OCI-LY3 (cell line): ENCODE measurements at regions not wholly inside any gene's neighbourhood (a gene's known extent, or its start where the extent isn't known, plus 50 kb on each side); places are given as distances from the start of the nearest gene placed in this dataset.

Source experiments
- H2AFZ ChIP-seq: fragments of 200-600, 300-600 bp; shearing (Covaris generic); 2 replicates; pipeline ENCODE4 v1.6.0; 2014; ENCODE audit warnings: antibody characterized with exemption, low read depth, low read length
- H3K27ac ChIP-seq: fragments of 200-600, 300-600 bp; sonication (generic); 2 replicates; pipeline ENCODE4 v1.5.1; 2014; ENCODE audit warnings: mild to moderate bottlenecking, low read length, moderate library complexity, mixed read lengths
- H3K27me3 ChIP-seq: fragments of 200-600, 300-600 bp; sonication (generic); 2 replicates; pipeline ENCODE4 v1.6.1; 2014; ENCODE audit warnings: low read depth, low read length, mixed read lengths
- H3K36me3 ChIP-seq: fragments of 200-600, 300-600 bp; sonication (generic); replicated peaks from 2 replicates; pipeline ENCODE3; 2014; ENCODE audit warnings: low read depth, low read length, mixed read lengths
- H3K4me1 ChIP-seq: fragments of 300-600, 200-600 bp; sonication (generic); 2 replicates; pipeline ENCODE4 v1.6.1; 2014; ENCODE audit warnings: low read length, mixed read lengths
- H3K4me2 ChIP-seq: fragments of 200-600, 300-600 bp; sonication (generic); 2 replicates; pipeline ENCODE4 v1.6.1; 2014; ENCODE audit warnings: low read length, mixed read lengths
- H3K4me3 ChIP-seq: fragments of 300-600, 200-600 bp; sonication (generic); 2 replicates; pipeline ENCODE4 v1.5.1; 2014; ENCODE audit warnings: antibody characterized with exemption, mild to moderate bottlenecking, low read length, moderate library complexity
- H3K79me2 ChIP-seq: fragments of 300-600, 200-600 bp; shearing (Covaris generic); 2 replicates; pipeline ENCODE4 v1.6.1; 2014; ENCODE audit warnings: mild to moderate bottlenecking, low read length, mixed read lengths
- H3K9ac ChIP-seq: fragments of 300-600, 200-600 bp; shearing (Covaris generic); 2 replicates; pipeline ENCODE4 v1.6.0; 2014; ENCODE audit warnings: mild to moderate bottlenecking, low read length, moderate library complexity
- H3K9me3 ChIP-seq: fragments of 200-600, 300-600 bp; shearing (Covaris generic); 2 replicates; pipeline ENCODE4 v1.6.1; 2014; ENCODE audit warnings: low read length, mixed read lengths; ENCODE audit not compliant: insufficient read depth
- H4K20me1 ChIP-seq: fragments of 200-600, 300-600 bp; sonication (generic); 2 replicates; pipeline ENCODE4 v1.6.1; 2016; ENCODE audit warnings: low read length, mixed read lengths; ENCODE audit not compliant: insufficient read depth
- EZH2phosphoT487 ChIP-seq: fragments of 200-600 bp; shearing (Covaris generic); IDR thresholded peaks from 2 replicates; pipeline ENCODE4 v1.6.1; 2018; ENCODE audit warnings: antibody characterized with exemption, mixed run types, low read depth
- TF ChIP-seq, protein P1 (sequence below): fragments of 200-600, 300-600 bp; sonication (generic); IDR thresholded peaks from 2 replicates; pipeline ENCODE4 v1.5.1; 2014; ENCODE audit warnings: antibody characterized with exemption, low read length, low read depth

DNA sequence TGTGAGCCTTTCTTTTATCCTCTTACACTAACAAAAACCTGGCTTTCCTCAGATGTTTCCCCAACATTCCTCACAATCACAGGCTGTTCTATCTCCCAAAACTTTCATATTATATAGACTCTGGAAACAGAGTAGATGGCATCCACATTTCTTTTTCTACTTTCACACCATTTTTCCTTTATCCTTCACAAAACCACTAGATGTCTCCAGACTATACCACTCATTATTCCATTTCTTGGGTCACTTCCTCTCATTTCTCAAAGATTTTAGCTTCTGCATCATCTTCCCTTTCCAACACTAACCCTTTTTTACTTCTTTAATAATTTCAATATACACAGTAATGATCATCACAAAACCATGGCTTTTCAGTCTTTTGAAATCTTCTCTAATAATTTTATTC lies 286.0 kb upstream of the DEPDC1 start:
- Histone ChIP-seq H2AFZ (no peak overlapping the region), H3K79me2 (no peaks in the 10 kb centered on the region), H3K4me1 (no peaks in the 10 kb centered on the region), H3K27me3 (no peaks in the 10 kb centered on the region), H3K4me2 (no peak overlapping the region), H3K9ac (no peak overlapping the region), H3K4me3 (no peak overlapping the region), H4K20me1 (no peaks in the 10 kb centered on the region), H3K27ac (no peak overlapping the region), H3K36me3 (no peaks in the 10 kb centered on the region), H3K9me3 (no peaks in the 10 kb centered on the region)
- no peak for TF ChIP-seq EZH2phosphoT487
- TF ChIP-seq, protein P1, sequence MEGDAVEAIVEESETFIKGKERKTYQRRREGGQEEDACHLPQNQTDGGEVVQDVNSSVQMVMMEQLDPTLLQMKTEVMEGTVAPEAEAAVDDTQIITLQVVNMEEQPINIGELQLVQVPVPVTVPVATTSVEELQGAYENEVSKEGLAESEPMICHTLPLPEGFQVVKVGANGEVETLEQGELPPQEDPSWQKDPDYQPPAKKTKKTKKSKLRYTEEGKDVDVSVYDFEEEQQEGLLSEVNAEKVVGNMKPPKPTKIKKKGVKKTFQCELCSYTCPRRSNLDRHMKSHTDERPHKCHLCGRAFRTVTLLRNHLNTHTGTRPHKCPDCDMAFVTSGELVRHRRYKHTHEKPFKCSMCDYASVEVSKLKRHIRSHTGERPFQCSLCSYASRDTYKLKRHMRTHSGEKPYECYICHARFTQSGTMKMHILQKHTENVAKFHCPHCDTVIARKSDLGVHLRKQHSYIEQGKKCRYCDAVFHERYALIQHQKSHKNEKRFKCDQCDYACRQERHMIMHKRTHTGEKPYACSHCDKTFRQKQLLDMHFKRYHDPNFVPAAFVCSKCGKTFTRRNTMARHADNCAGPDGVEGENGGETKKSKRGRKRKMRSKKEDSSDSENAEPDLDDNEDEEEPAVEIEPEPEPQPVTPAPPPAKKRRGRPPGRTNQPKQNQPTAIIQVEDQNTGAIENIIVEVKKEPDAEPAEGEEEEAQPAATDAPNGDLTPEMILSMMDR: no peak

DNA sequence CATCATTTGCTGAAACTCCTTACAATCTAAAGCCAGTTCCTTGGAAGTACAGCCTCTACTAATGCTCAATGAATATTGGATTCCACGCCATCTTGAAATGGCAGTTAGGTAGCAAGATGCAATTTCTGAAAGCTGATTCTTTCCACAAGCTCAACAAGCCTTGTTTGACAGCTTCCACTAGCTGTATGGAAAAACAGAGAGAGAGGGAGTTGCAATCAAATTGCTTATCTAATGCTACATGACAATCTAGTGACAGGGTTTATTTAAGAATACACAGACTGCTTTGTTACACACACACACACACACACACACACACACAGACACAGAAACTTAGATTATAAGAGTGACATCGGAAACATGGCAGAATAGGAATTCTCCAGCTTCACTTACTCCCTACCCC lies 288.4 kb upstream of the DEPDC1 start:
- no peaks in the 10 kb centered on the region for H3K36me3 ChIP-seq
- H3K4me3 ChIP-seq: no peak overlapping the region
- H3K9me3 ChIP-seq: no peaks in the 10 kb centered on the region
- no peaks in the 10 kb centered on the region for H3K79me2 ChIP-seq
- no peaks in the 10 kb centered on the region for H3K4me1 ChIP-seq
- no peaks in the 10 kb centered on the region for H4K20me1 ChIP-seq
- no peak overlapping the region for H3K27ac ChIP-seq
- TF ChIP-seq, protein P1: no peak
- TF ChIP-seq EZH2phosphoT487: no peak
- no peaks in the 10 kb centered on the region for H3K27me3 ChIP-seq
- no peak overlapping the region for H3K4me2 ChIP-seq
- H3K9ac ChIP-seq: no peak overlapping the region
- H2AFZ ChIP-seq: no peak overlapping the region

GRCh38 chr1:68788762-68789161 lies 291.9 kb upstream of the DEPDC1 start:
- H3K9ac ChIP-seq: no peak overlapping the region
- H3K27me3 ChIP-seq: no peaks in the 10 kb centered on the region
- no peaks in the 10 kb centered on the region for H4K20me1 ChIP-seq
- H3K9me3 ChIP-seq: no peaks in the 10 kb centered on the region
- H2AFZ ChIP-seq: no peak overlapping the region
- no peaks in the 10 kb centered on the region; the same call in 1 of the 2 replicates for H3K4me1 ChIP-seq
- no peaks in the 10 kb centered on the region for H3K79me2 ChIP-seq
- TF ChIP-seq, protein P1: no peak
- TF ChIP-seq EZH2phosphoT487: no peak
- no peaks in the 10 kb centered on the region for H3K36me3 ChIP-seq
- H3K4me3 ChIP-seq: no peak overlapping the region
- H3K4me2 ChIP-seq: no peak overlapping the region
- no peak overlapping the region for H3K27ac ChIP-seq

DNA sequence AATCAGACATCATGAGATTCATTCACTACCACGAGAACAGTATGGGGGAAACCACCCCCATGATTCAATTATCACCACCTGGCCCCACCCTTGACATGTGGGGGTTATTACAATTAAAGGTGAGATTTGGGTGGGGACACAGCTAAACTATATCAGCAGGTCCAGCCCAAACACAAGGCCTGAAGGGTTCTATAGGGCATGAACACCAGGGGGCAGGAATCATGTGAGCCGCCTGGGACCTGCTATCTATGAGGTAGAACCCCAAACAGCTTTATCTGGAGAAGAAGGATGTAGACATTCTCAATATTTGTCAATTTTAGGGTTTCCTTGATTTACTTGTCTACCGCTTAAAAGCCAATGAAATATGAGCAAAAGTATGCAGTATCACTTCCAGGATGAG lies 294.9 kb upstream of the DEPDC1 start:
- Histone ChIP-seq H3K27me3 (no peaks in the 10 kb centered on the region), H3K79me2 (no peaks in the 10 kb centered on the region), H3K9ac (no peak overlapping the region), H3K9me3 (no peaks in the 10 kb centered on the region), H4K20me1 (no peaks in the 10 kb centered on the region), H3K27ac (no peak overlapping the region), H3K4me1 (no peaks in the 10 kb centered on the region; the same call in 1 of the 2 replicates), H3K4me3 (no peak overlapping the region), H3K4me2 (no peak overlapping the region), H3K36me3 (no peaks in the 10 kb centered on the region), H2AFZ (no peak overlapping the region)
- TF ChIP-seq, protein P1: no peak
- no peak for TF ChIP-seq EZH2phosphoT487
